Small intestine (tissue), 7 donors: ENCODE measurements at regions not wholly inside any gene's neighbourhood (a gene's known extent, or its start where the extent isn't known, plus 50 kb on each side); places are given as distances from the start of the nearest gene placed in this dataset.
A peak's percentile ranks its signal among the peaks of the same experiment; 100 is the strongest.

Experiments
- DNase-seq, 2 donors: peaks; one replicate each; pipeline versions ENCODE4 v3.0.0 to v3.0.0-alpha.2; 2013
- FAIRE-seq: peaks from 2 replicates; lab custom pipeline; 2012; peaks lifted over from hg19 to GRCh38; lab: Jason Lieb, UNC
- H3K27ac ChIP-seq, 3 donors: one replicate each; pipeline ENCODE4 v1.5.1; 2013; ENCODE audit warnings: low read length in 2 of 3, mild to moderate bottlenecking in 2 of 3, control low read depth in 1 of 3, inconsistent platforms in 1 of 3, low read depth in 1 of 3, moderate library complexity in 1 of 3
- H3K27me3 ChIP-seq, 3 donors: one replicate each; pipeline ENCODE4 v1.6.1; 2013; ENCODE audit warnings: low read length in 3 of 3, inconsistent platforms in 1 of 3; ENCODE audit not compliant: control insufficient read depth in 3 of 3, insufficient read depth in 3 of 3
- H3K36me3 ChIP-seq, 3 donors: one replicate each; pipeline ENCODE4 v1.6.1; 2013; ENCODE audit warnings: low read length in 3 of 3, inconsistent platforms in 1 of 3, low read depth in 1 of 3, mild to moderate bottlenecking in 1 of 3, moderate library complexity in 1 of 3; ENCODE audit not compliant: control insufficient read depth in 3 of 3, insufficient read depth in 2 of 3
- H3K4me1 ChIP-seq, 3 donors: one replicate each; pipeline ENCODE4 v1.6.1; 2013; ENCODE audit warnings: low read length in 2 of 3, inconsistent platforms in 1 of 3, low read depth in 1 of 3, mild to moderate bottlenecking in 1 of 3, moderate library complexity in 1 of 3; ENCODE audit not compliant: control insufficient read depth in 3 of 3, insufficient read depth in 2 of 3
- H3K4me3 ChIP-seq, 3 donors: one replicate each; pipeline ENCODE4 v1.5.1; 2013; ENCODE audit warnings: low read length in 3 of 3, control low read depth in 1 of 3, inconsistent platforms in 1 of 3, low read depth in 1 of 3, mild to moderate bottlenecking in 1 of 3, moderate library complexity in 1 of 3
- H3K9me3 ChIP-seq, 2 donors: one replicate each; pipeline ENCODE4 v1.6.1; 2013; ENCODE audit warnings: low read depth in 1 of 2, low read length in 1 of 2; ENCODE audit not compliant: control insufficient read depth in 2 of 2, insufficient read depth in 1 of 2
- WGBS, 3 donors: extraction: QIAGEN DNeasy Blood & Tissue Kit; methylation state at CpG; one replicate each; pipeline ENCODE4 v1.1.7; 2013; 5-methylcytosine and 5-hydroxymethylcytosine counted together
- donor health status: healthy with polysubstance abuse.
- donor health status: control.
- donor health status: control.
- donor health status: Bipolar disorder and iron deficiency.
- donor health status: healthy.

GRCh38 chr2:64210816-64211215 is 66.6 kb upstream of the PELI1 start:
- H3K4me1 ChIP-seq = peaks cover 2 to 11% (median 3%) of the 10 kb centered on the region in 3 donors
- no peak overlapping the region for H3K4me3 ChIP-seq
- 62 to 85% (median 80%) methylated on average over 3 of the region's 3 CpGs for WGBS, 3 donors
- FAIRE-seq (no peak), DNase-seq (peak; percentile 31 to 76)
- H3K27ac ChIP-seq = no peak overlapping the region
- no peaks in the 10 kb centered on the region for H3K9me3 ChIP-seq
- no peaks in the 10 kb centered on the region for H3K27me3 ChIP-seq
- no peaks in the 10 kb centered on the region for H3K36me3 ChIP-seq

GRCh38 chr2:64211276-64211921 is 67.2 kb upstream of the PELI1 start:
- DNase-seq (no peak), FAIRE-seq (no peak)
- H3K27me3 ChIP-seq = no peaks in the 10 kb centered on the region
- H3K36me3 ChIP-seq = no peaks in the 10 kb centered on the region
- H3K9me3 ChIP-seq = no peaks in the 10 kb centered on the region
- no peak overlapping the region for H3K4me3 ChIP-seq
- peaks cover 2 to 11% (median 3%) of the 10 kb centered on the region in 3 donors for H3K4me1 ChIP-seq
- peak overlapping the region in 1 of 3 donors; percentile 22 for H3K27ac ChIP-seq
- WGBS, 3 donors = 85 to 88% (median 85%) methylated on average over 6 of the region's 6 CpGs

- H3K36me3 ChIP-seq = no peaks in the 10 kb centered on the region
- WGBS, 3 donors = 52 to 67% (median 63%) methylated on average over 1 of the region's 1 CpG
- no peaks in the 10 kb centered on the region for H3K27me3 ChIP-seq
- no peaks in the 10 kb centered on the region for H3K9me3 ChIP-seq
- H3K27ac ChIP-seq = no peak overlapping the region
- H3K4me3 ChIP-seq = no peak overlapping the region
- DNase-seq = no peak
- H3K4me1 ChIP-seq = peaks cover 2 to 11% (median 3%) of the 10 kb centered on the region in 3 donors
- FAIRE-seq = no peak
Observed at GRCh38 chr2:64212346-64212745, 68.1 kb upstream of the PELI1 start.

GRCh38 chr2:64212801-64213321 is 68.6 kb upstream of the PELI1 start:
- Histone ChIP-seq H3K9me3 (no peaks in the 10 kb centered on the region), H3K4me1 (peaks cover 2 to 11% (median 3%) of the 10 kb centered on the region in 3 donors), H3K36me3 (no peaks in the 10 kb centered on the region), H3K27ac (peak overlapping the region in 1 of 3 donors; percentile 34), H3K4me3 (no peak overlapping the region), H3K27me3 (no peaks in the 10 kb centered on the region)
- FAIRE-seq (no peak), DNase-seq (no peak)
- WGBS, 3 donors = 78 to 89% (median 81%) methylated on average over 3 of the region's 3 CpGs

- FAIRE-seq = no peak
- DNase-seq = peak; percentile 16 to 37
- Histone ChIP-seq H3K4me1 (peaks cover 2 to 11% (median 3%) of the 10 kb centered on the region in 3 donors), H3K4me3 (no peak overlapping the region), H3K36me3 (no peaks in the 10 kb centered on the region), H3K27me3 (no peaks in the 10 kb centered on the region), H3K9me3 (no peaks in the 10 kb centered on the region), H3K27ac (peak overlapping the region in 2 of 3 donors; percentile 44 to 82)
- 18 to 48% (median 21%) methylated on average over 5 of the region's 5 CpGs for WGBS, 3 donors
Observed at GRCh38 chr2:64213532-64214275, 69.5 kb upstream of the PELI1 start.

GRCh38 chr2:64214281-64215115 is 70.3 kb upstream of the PELI1 start:
- DNase-seq (peak; percentile 41 to 65), FAIRE-seq (no peak)

GRCh38 chr2:64217198-64217869 is 73.1 kb upstream of the PELI1 start:
- no peaks in the 10 kb centered on the region for H3K9me3 ChIP-seq
- no peaks in the 10 kb centered on the region for H3K27me3 ChIP-seq
- 90 to 94% (median 92%) methylated on average over 9 of the region's 9 CpGs for WGBS, 3 donors
- H3K4me3 ChIP-seq = no peak overlapping the region
- H3K36me3 ChIP-seq = no peaks in the 10 kb centered on the region
- peaks cover 0 to 11% (median 6%) of the 10 kb centered on the region in 3 donors for H3K4me1 ChIP-seq
- FAIRE-seq (no peak), DNase-seq (no peak)
- H3K27ac ChIP-seq = no peak overlapping the region

More at GRCh38 chr2:64214281-64215115, 70.3 kb upstream of the PELI1 start:
- no peaks in the 10 kb centered on the region for H3K36me3 ChIP-seq
- H3K9me3 ChIP-seq = no peaks in the 10 kb centered on the region
- WGBS, 3 donors = 5 to 22% (median 13%) methylated on average over 5 of the region's 5 CpGs
- H3K4me3 ChIP-seq = no peak overlapping the region
- H3K27me3 ChIP-seq = no peaks in the 10 kb centered on the region
- H3K27ac ChIP-seq = peak overlapping the region in 2 of 3 donors; percentile 44 to 77
- peaks cover 2 to 11% (median 3%) of the 10 kb centered on the region in 3 donors for H3K4me1 ChIP-seq
